ENCODE measurements at regions not wholly inside any gene's neighbourhood (a gene's known extent, or its start where the extent isn't known, plus 50 kb on each side); places are given as distances from the start of the nearest gene placed in this dataset.

DNA sequence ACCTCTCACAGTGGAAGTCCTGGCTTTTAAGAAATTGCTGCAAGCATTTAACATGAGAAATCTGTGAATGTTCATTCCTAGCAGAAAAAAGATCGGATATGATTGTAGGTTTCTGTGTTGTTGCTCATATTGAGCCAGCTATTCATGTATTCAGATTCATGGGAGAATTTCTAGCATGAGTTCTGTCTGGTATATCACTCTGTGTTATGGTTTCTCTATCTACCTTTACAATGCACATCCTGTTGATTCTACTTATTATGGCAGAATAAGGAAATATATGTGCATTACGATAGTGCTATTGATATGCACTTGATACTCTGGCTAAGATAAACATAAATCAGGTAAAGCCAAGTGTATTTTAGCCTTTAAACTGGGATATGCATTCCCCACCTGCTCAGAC is 138.2 kb downstream of the KCNRG start:
- Mint-ChIP-seq H3K27ac (peak overlapping the region; percentile 96), H3K4me1 (peaks cover 31% of the 10 kb centered on the region), H3K36me3 (no peaks in the 10 kb centered on the region), H3K27me3 (no peaks in the 10 kb centered on the region), H3K9me3 (no peaks in the 10 kb centered on the region), H3K4me3 (peak overlapping the region; percentile 65)
- ATAC-seq: peak; percentile 32

DNA sequence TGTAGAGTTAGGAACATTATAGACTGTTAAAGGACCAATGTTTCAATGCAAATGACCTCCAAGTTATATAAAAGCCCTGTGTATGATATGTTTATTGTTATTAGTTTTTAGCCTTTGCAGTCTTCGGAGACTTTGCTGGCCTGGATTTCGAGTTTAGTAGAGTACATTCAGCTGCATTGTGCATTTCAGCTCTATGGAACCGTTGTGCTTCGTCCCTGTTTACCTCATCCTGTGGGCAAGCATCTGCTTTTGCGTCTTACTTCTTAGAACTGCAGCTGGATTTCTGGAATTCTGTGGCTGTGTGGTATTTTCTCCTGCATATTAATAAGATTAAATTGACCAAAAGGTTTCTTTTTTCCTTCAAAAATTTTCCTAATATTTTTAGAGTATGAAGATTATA is 138.6 kb downstream of the KCNRG start:
- peak overlapping the region; percentile 96 for H3K27ac Mint-ChIP-seq
- peaks cover 36% of the 10 kb centered on the region for H3K4me1 Mint-ChIP-seq
- H3K36me3 Mint-ChIP-seq: no peaks in the 10 kb centered on the region
- H3K27me3 Mint-ChIP-seq: no peaks in the 10 kb centered on the region
- no peak overlapping the region for H3K4me3 Mint-ChIP-seq
- no peaks in the 10 kb centered on the region for H3K9me3 Mint-ChIP-seq
- ATAC-seq: no peak

DNA sequence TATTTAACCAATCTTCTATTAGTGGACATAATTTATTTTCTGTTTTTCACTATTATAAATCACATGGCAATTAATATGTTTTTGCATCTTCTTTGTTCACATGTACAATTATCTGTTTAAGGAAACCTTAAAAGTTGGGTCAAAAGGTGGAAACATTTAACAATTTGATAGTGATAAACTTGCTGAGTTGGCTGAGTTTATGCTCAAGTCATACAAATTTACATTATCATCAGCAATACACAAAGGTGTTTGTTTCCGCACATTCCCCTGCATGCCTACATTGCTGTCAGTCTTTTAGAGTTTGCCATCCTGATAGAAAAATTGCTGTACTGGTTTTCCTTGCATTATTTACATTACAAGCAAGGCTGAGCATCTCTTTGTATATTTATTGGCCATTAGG is 139.5 kb downstream of the KCNRG start:
- Mint-ChIP-seq H3K4me3 (no peak overlapping the region), H3K27me3 (no peaks in the 10 kb centered on the region), H3K4me1 (peaks cover 40% of the 10 kb centered on the region), H3K36me3 (no peaks in the 10 kb centered on the region), H3K9me3 (no peaks in the 10 kb centered on the region), H3K27ac (no peak overlapping the region)
- no peak for ATAC-seq

DNA sequence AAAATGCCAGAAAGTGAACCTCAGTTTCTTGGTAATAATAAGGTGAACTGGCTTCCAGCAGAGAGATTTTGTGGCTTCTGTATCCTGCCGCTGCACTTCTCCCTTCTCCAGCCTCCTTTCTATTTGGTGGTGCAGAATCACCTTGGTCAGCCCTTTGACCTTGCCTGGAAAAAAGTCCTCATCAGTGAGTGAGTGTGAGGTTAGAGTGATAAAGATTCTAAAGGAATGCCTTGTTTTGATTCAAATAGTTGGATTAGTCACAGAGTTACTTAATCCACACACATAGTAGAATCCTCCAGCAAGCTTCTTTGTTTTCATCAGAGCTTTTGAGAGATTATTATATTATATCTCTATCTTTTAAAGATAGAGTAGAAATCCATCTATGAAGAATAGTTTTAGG is 140.9 kb downstream of the KCNRG start:
- H3K27me3 Mint-ChIP-seq: no peaks in the 10 kb centered on the region
- no peaks in the 10 kb centered on the region for H3K36me3 Mint-ChIP-seq
- H3K4me3 Mint-ChIP-seq: no peak overlapping the region
- H3K27ac Mint-ChIP-seq: no peak overlapping the region
- H3K9me3 Mint-ChIP-seq: no peaks in the 10 kb centered on the region
- ATAC-seq: no peak
- peaks cover 49% of the 10 kb centered on the region for H3K4me1 Mint-ChIP-seq

GRCh38 chr13:50156561-50157127 is 141.4 kb downstream of the KCNRG start:
- ATAC-seq: no peak
- Mint-ChIP-seq H3K9me3 (no peaks in the 10 kb centered on the region), H3K4me3 (no peak overlapping the region), H3K36me3 (no peaks in the 10 kb centered on the region), H3K27me3 (no peaks in the 10 kb centered on the region), H3K27ac (no peak overlapping the region), H3K4me1 (peaks cover 45% of the 10 kb centered on the region)

DNA sequence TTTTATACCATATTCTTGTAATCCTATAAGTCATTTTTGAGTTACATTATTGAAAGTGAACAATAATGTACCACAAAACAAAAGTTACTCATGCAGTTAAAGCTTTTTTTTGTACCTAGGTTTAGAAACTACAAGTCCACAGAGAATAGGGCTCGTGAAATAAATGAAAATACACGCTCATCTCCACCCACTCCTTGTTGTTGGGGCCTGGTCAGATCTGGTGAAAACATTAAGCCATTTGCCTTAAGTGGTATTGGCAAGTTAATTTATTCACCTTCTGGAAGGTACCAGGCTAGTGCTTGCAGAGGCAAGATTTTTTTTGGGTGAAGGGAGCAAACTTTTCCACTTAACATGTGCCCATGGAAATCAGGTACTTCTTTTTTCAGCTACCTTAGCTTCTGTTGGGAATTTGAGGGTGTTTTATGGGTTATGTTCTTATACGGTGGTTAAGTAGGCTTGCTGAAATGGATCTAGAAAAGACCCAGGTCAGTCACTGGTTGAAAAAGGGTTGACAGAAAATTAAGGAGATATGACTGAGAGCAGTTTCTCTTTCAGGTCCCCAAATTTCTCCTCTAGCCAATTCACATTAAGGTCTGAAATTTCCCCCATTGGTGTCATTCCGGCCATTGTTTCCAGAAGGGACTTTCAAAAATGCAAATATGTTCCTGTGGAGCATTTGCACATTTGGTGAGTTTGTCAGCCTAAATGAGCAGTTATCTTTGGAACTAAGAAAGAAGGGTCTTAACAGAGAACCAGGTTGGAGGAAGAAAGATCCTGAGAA is 143.3 kb downstream of the KCNRG start:
- H3K36me3 Mint-ChIP-seq: no peaks in the 10 kb centered on the region
- peak overlapping the region; percentile 53 for H3K4me3 Mint-ChIP-seq
- ATAC-seq: peak; percentile 92
- no peaks in the 10 kb centered on the region for H3K27me3 Mint-ChIP-seq
- peaks cover 26% of the 10 kb centered on the region for H3K4me1 Mint-ChIP-seq
- peak overlapping the region; percentile 89 for H3K27ac Mint-ChIP-seq
- no peaks in the 10 kb centered on the region for H3K9me3 Mint-ChIP-seq

GRCh38 chr13:50159607-50160006 is 144.4 kb downstream of the KCNRG start:
- H3K4me3 Mint-ChIP-seq: peak overlapping the region; percentile 53
- H3K36me3 Mint-ChIP-seq: no peaks in the 10 kb centered on the region
- H3K27ac Mint-ChIP-seq: peak overlapping the region; percentile 89
- H3K9me3 Mint-ChIP-seq: no peaks in the 10 kb centered on the region
- no peak for ATAC-seq
- peaks cover 23% of the 10 kb centered on the region for H3K4me1 Mint-ChIP-seq
- no peaks in the 10 kb centered on the region for H3K27me3 Mint-ChIP-seq

GRCh38 chr13:50161052-50161451 is 145.8 kb downstream of the KCNRG start:
- H3K4me1 Mint-ChIP-seq: peaks cover 23% of the 10 kb centered on the region
- no peak for ATAC-seq
- no peak overlapping the region for H3K27ac Mint-ChIP-seq
- H3K27me3 Mint-ChIP-seq: no peaks in the 10 kb centered on the region
- no peaks in the 10 kb centered on the region for H3K9me3 Mint-ChIP-seq
- H3K36me3 Mint-ChIP-seq: no peaks in the 10 kb centered on the region
- no peak overlapping the region for H3K4me3 Mint-ChIP-seq

GRCh38 chr13:50162001-50162400 is 146.8 kb downstream of the KCNRG start:
- ATAC-seq: no peak
- H3K9me3 Mint-ChIP-seq: no peaks in the 10 kb centered on the region
- H3K4me3 Mint-ChIP-seq: no peak overlapping the region
- peaks cover 23% of the 10 kb centered on the region for H3K4me1 Mint-ChIP-seq
- no peaks in the 10 kb centered on the region for H3K36me3 Mint-ChIP-seq
- no peak overlapping the region for H3K27ac Mint-ChIP-seq
- no peaks in the 10 kb centered on the region for H3K27me3 Mint-ChIP-seq

- peaks cover 26% of the 10 kb centered on the region for H3K4me1 Mint-ChIP-seq
- no peak overlapping the region for H3K4me3 Mint-ChIP-seq
- H3K27ac Mint-ChIP-seq: no peak overlapping the region
- ATAC-seq: no peak
- H3K9me3 Mint-ChIP-seq: no peaks in the 10 kb centered on the region
- H3K27me3 Mint-ChIP-seq: no peaks in the 10 kb centered on the region
- no peaks in the 10 kb centered on the region for H3K36me3 Mint-ChIP-seq
Observed at GRCh38 chr13:50162567-50162966, 147.3 kb downstream of the KCNRG start.

DNA sequence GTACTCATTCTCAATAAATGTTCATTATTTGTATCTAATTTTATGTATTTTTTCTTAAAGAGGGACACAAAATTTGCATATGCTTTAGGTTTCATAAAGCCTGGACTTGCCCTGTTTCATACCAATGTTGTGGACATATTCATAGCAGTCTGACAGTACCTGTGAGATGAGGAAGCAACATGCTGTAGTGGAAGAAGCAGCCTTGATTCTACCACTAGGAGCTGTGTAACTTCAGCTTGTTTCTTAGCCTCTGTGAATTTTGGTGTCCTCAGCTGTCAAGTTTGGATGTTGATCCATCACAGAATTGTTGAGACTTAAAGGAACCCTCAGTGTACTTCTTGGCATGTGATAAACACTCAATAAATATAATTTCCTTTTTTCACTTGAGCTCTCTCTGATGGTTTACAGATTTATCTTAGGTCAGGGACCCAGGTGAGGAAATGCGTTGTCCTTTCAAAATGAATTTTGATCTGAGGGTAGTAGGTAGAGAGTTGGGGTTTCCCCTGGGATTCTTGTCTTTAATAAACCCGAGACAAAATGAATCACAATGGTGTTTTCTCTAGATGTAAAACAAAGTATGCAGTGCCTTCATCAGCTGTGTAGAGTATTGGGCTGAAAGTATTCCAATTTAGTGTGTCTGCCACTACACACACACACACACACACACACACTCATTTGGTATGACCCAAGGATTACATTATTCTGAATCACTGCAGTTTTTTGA is 152.1 kb downstream of the KCNRG start:
- Mint-ChIP-seq H3K27ac (no peak overlapping the region), H3K27me3 (no peaks in the 10 kb centered on the region), H3K4me3 (no peak overlapping the region), H3K36me3 (no peaks in the 10 kb centered on the region), H3K9me3 (no peaks in the 10 kb centered on the region), H3K4me1 (peaks cover 6% of the 10 kb centered on the region)
- peak; percentile 92 for ATAC-seq

DNA sequence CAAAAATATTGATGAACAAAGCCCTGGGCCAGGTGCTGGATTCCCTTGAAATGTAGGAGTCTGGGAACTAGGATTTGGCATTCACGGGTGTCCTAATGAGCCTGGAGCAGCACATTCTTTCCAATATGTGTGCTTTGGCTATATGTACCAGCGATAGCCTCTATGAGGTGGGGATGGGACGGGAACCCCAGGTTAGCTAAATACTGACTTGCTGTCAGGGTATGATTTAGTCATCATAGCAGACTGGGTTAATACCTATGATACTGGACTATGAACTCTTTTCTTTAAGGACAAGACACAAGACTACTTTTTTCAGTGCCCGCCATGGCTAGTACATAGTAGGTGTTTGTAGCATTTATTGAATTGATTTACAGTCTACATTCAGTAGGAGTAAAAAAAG is 152.7 kb downstream of the KCNRG start:
- no peak for ATAC-seq
- Mint-ChIP-seq H3K9me3 (no peaks in the 10 kb centered on the region), H3K4me1 (peaks cover 6% of the 10 kb centered on the region), H3K4me3 (no peak overlapping the region), H3K27ac (no peak overlapping the region), H3K36me3 (no peaks in the 10 kb centered on the region), H3K27me3 (no peaks in the 10 kb centered on the region)

GRCh38 chr13:50168786-50169185 is 153.5 kb downstream of the KCNRG start:
- Mint-ChIP-seq H3K9me3 (no peaks in the 10 kb centered on the region), H3K4me1 (peaks cover 6% of the 10 kb centered on the region), H3K27me3 (no peaks in the 10 kb centered on the region), H3K4me3 (no peak overlapping the region), H3K27ac (no peak overlapping the region), H3K36me3 (no peaks in the 10 kb centered on the region)
- no peak for ATAC-seq

GRCh38 chr13:50170447-50171037 is 155.3 kb downstream of the KCNRG start:
- Mint-ChIP-seq H3K36me3 (no peaks in the 10 kb centered on the region), H3K27me3 (no peaks in the 10 kb centered on the region), H3K4me3 (no peak overlapping the region), H3K4me1 (peaks cover 6% of the 10 kb centered on the region), H3K27ac (no peak overlapping the region), H3K9me3 (no peaks in the 10 kb centered on the region)
- ATAC-seq: no peak

DNA sequence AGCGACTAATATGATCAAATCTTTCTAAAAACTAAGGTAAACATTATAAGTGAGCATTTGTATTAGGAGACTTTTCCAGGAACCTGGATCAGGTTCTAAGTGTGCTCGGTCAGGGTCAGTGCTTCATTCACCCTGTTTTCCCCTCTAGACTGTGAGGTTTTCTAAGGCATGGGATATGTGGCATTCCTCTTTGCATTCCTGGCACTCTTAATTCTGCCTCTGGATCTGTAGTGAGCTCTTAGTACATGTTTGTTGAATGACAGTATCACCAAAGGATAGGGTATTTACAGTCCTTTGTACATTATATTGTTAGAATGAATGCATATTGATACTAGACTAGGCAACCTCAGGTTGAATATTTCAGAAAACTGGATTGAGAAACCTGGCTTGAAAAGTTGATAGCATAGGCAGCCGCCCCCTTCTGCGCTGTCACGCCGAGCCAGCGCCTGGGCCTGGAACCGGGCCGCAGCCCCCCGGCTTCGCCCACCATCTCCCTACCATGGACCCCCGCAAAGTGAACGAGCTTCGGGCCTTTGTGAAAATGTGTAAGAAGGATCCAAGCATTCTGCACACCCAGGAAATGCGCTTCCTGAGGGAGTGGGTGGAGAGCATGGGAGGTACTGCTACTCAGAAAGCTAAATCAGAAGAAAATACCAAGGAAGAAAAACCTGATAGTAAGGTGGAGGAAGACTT is 156.5 kb downstream of the KCNRG start:
- Mint-ChIP-seq H3K27me3 (no peaks in the 10 kb centered on the region), H3K36me3 (no peaks in the 10 kb centered on the region), H3K4me3 (no peak overlapping the region), H3K4me1 (peaks cover 6% of the 10 kb centered on the region), H3K27ac (no peak overlapping the region), H3K9me3 (no peaks in the 10 kb centered on the region)
- ATAC-seq: no peak
